ENCODE measurements at regions not wholly inside any gene's neighbourhood (a gene's known extent, or its start where the extent isn't known, plus 50 kb on each side); places are given as distances from the start of the nearest gene placed in this dataset.
"Not testable (repeated sequence)": the region's sequence is repeated elsewhere in the genome, so short reads cannot be mapped to it uniquely, and the experiment has no call there.

GRCh38 chr9:12997009-12997408, 222.2 kb downstream of the LURAP1L start:
- DNase-seq (ENCODE audit: low read depth): no peak

- no peak for DNase-seq (ENCODE audit: low read depth)
These were observed 227.3 kb downstream of the LURAP1L start for GRCh38 chr9:13001989-13002580.

GRCh38 chr9:13002740-13003139, 227.9 kb downstream of the LURAP1L start:
- no peak for DNase-seq (ENCODE audit: low read depth)

- DNase-seq (ENCODE audit: low read depth): no peak
These were observed 235.1 kb downstream of the LURAP1L start for GRCh38 chr9:13009871-13010270.

GRCh38 chr9:13013991-13014883, 239.4 kb downstream of the LURAP1L start:
- DNase-seq (ENCODE audit: low read depth): no peak

GRCh38 chr9:13017260-13017659, 242.4 kb downstream of the LURAP1L start:
- DNase-seq (ENCODE audit: low read depth): no peak

- no peak for DNase-seq (ENCODE audit: low read depth)
These were observed 245.6 kb downstream of the LURAP1L start for GRCh38 chr9:13020146-13021040.

GRCh38 chr9:13022756-13023155, 247.9 kb downstream of the LURAP1L start:
- DNase-seq (ENCODE audit: low read depth): no peak

- DNase-seq (ENCODE audit: low read depth): no peak
These were observed 248.7 kb downstream of the LURAP1L start for GRCh38 chr9:13023498-13023897.

- DNase-seq (ENCODE audit: low read depth): no peak
These were observed 252.1 kb downstream of the LURAP1L start for GRCh38 chr9:13026956-13027355.

GRCh38 chr9:13027879-13028278, 251.6 kb downstream of the MPDZ start:
- no peak for DNase-seq (ENCODE audit: low read depth)

- DNase-seq (ENCODE audit: low read depth): no peak
These were observed 246.9 kb downstream of the MPDZ start for GRCh38 chr9:13032585-13032984.

- DNase-seq (ENCODE audit: low read depth): peak; percentile 67
These were observed 245.4 kb downstream of the MPDZ start for GRCh38 chr9:13033959-13034693.

GRCh38 chr9:13034694-13035002, 244.8 kb downstream of the MPDZ start:
- no peak for DNase-seq (ENCODE audit: low read depth)

- no peak for DNase-seq (ENCODE audit: low read depth)
These were observed 243.7 kb downstream of the MPDZ start for GRCh38 chr9:13035822-13036221.

GRCh38 chr9:13037808-13038207, 241.7 kb downstream of the MPDZ start:
- DNase-seq (ENCODE audit: low read depth): not testable (repeated sequence)

GRCh38 chr9:13047827-13048587, 231.5 kb downstream of the MPDZ start:
- DNase-seq (ENCODE audit: low read depth): no peak

- no peak for DNase-seq (ENCODE audit: low read depth)
These were observed 230.3 kb downstream of the MPDZ start for GRCh38 chr9:13049223-13049622.

GRCh38 chr9:13053504-13053903, 226.0 kb downstream of the MPDZ start:
- no peak for DNase-seq (ENCODE audit: low read depth)

- DNase-seq (ENCODE audit: low read depth): no peak
These were observed 225.1 kb downstream of the MPDZ start for GRCh38 chr9:13054389-13054788.
